MM.1S (cell line): ENCODE measurements at regions not wholly inside any gene's neighbourhood (a gene's known extent, or its start where the extent isn't known, plus 50 kb on each side); places are given as distances from the start of the nearest gene placed in this dataset.

Experiments used
- DNase-seq: peaks from one replicate; pipeline ENCODE4 v3.0.0-alpha.2; 2015
- H2AFZ ChIP-seq: fragments of 300-600 bp; sonication (generic); 2 replicates; pipeline ENCODE4 v1.6.0; 2016; ENCODE audit warnings: antibody characterized with exemption, low read length
- H3F3A ChIP-seq: fragments of 300-600 bp; sonication (generic); 2 replicates; pipeline ENCODE4 v1.6.1; 2016; ENCODE audit warnings: mild to moderate bottlenecking, antibody characterized with exemption, low read length, moderate library complexity, mixed read lengths; ENCODE audit not compliant: insufficient read depth
- H3K27ac ChIP-seq: fragments of 300-600 bp; sonication (generic); 2 replicates; pipeline ENCODE4 v1.5.1; 2016; ENCODE audit warnings: mild to moderate bottlenecking, low read length
- H3K27me3 ChIP-seq: fragments of 300-600 bp; sonication (generic); replicated peaks from 2 replicates; pipeline ENCODE4 v1.6.0; 2016; ENCODE audit warnings: low read length; ENCODE audit not compliant: insufficient read depth
- H3K36me3 ChIP-seq: fragments of 300-600 bp; sonication (generic); replicated peaks from 2 replicates; pipeline ENCODE4 v1.6.1; 2016; ENCODE audit warnings: mild to moderate bottlenecking, low read length, mixed read lengths; ENCODE audit not compliant: insufficient read depth
- H3K4me1 ChIP-seq: fragments of 300-600 bp; sonication (generic); 2 replicates; pipeline ENCODE4 v1.6.1; 2016; ENCODE audit warnings: low read length, mixed read lengths
- H3K4me2 ChIP-seq: fragments of 300-600 bp; sonication (generic); 2 replicates; pipeline ENCODE4 v1.6.0; 2016; ENCODE audit warnings: low read depth, low read length
- H3K4me3 ChIP-seq: fragments of 300-600 bp; sonication (generic); 2 replicates; pipeline ENCODE4 v1.5.1; 2016; ENCODE audit warnings: low read length, mixed read lengths
- H3K79me2 ChIP-seq: fragments of 300-600 bp; sonication (generic); 2 replicates; pipeline ENCODE4 v1.6.1; 2016; ENCODE audit warnings: mixed run types, low read length, mixed read lengths
- H3K9ac ChIP-seq: fragments of 300-600 bp; sonication (generic); 2 replicates; pipeline ENCODE4 v1.6.1; 2016; ENCODE audit warnings: low read length, mixed read lengths
- H3K9me2 ChIP-seq: fragments of 300-600 bp; sonication (generic); replicated peaks from 2 replicates; pipeline ENCODE4 v1.6.1; 2016; ENCODE audit warnings: mild to moderate bottlenecking, low read length, mixed read lengths; ENCODE audit not compliant: insufficient read depth
- H3K9me3 ChIP-seq: fragments of 300-600 bp; sonication (generic); replicated peaks from 2 replicates; pipeline ENCODE4 v1.6.1; 2016; ENCODE audit warnings: mild to moderate bottlenecking, low read length, mixed read lengths; ENCODE audit not compliant: insufficient read depth
- H4K20me1 ChIP-seq: fragments of 300-600 bp; sonication (generic); 2 replicates; pipeline ENCODE4 v1.6.1; 2016; ENCODE audit warnings: mild to moderate bottlenecking, low read length, moderate library complexity, mixed read lengths; ENCODE audit not compliant: insufficient read depth
- CTCF ChIP-seq: fragments of 300-600 bp; sonication (generic); IDR thresholded peaks from 2 replicates; pipeline ENCODE4 v1.5.1; 2016; ENCODE audit warnings: antibody characterized with exemption, low read length, mixed read lengths
- EZH2 ChIP-seq: fragments of 300-600 bp; sonication (generic); optimal IDR thresholded peaks from 2 replicates; pipeline ENCODE3; 2017; ENCODE audit warnings: low read depth, mild to moderate bottlenecking, antibody characterized with exemption, low read length, mixed read lengths
- EZH2phosphoT487 ChIP-seq: fragments of 300-600 bp; sonication (generic); IDR thresholded peaks from 2 replicates; pipeline ENCODE4 v1.6.1; 2018; ENCODE audit warnings: antibody characterized with exemption, low read length

GRCh38 chr3:143209715-143210059, 90.1 kb downstream of the CHST2 start:
- Histone ChIP-seq H3K4me3 (no peak overlapping the region), H3K36me3 (no peaks in the 10 kb centered on the region), H3K27ac (no peak overlapping the region), H3K27me3 (no peaks in the 10 kb centered on the region), H3K9me3 (no peaks in the 10 kb centered on the region), H3F3A (peaks cover 7% of the 10 kb centered on the region; the same call in 1 of the 2 replicates), H3K4me1 (peaks cover 31% of the 10 kb centered on the region), H2AFZ (no peak overlapping the region), H3K4me2 (peak overlapping the region; percentile 35), H4K20me1 (no peaks in the 10 kb centered on the region), H3K79me2 (no peaks in the 10 kb centered on the region), H3K9ac (no peak overlapping the region), H3K9me2 (no peaks in the 10 kb centered on the region)
- DNase-seq, result peak; percentile 80
- peak; percentile 29 for TF ChIP-seq CTCF
- no peak for TF ChIP-seq EZH2

GRCh38 chr3:143210141-143210540, 90.6 kb downstream of the CHST2 start:
- H2AFZ ChIP-seq, result no peak overlapping the region
- peaks cover 31% of the 10 kb centered on the region for H3K4me1 ChIP-seq
- H4K20me1 ChIP-seq, result no peaks in the 10 kb centered on the region
- TF ChIP-seq EZH2phosphoT487 (no peak), CTCF (no peak), EZH2 (no peak)
- H3K9me3 ChIP-seq, result no peaks in the 10 kb centered on the region
- H3K4me3 ChIP-seq, result no peak overlapping the region
- H3K4me2 ChIP-seq, result peak overlapping the region; percentile 29
- H3K27ac ChIP-seq, result no peak overlapping the region
- H3K9ac ChIP-seq, result no peak overlapping the region
- no peaks in the 10 kb centered on the region for H3K27me3 ChIP-seq
- DNase-seq, result no peak
- peaks cover 7% of the 10 kb centered on the region; the same call in 1 of the 2 replicates for H3F3A ChIP-seq
- no peaks in the 10 kb centered on the region for H3K36me3 ChIP-seq
- no peaks in the 10 kb centered on the region for H3K9me2 ChIP-seq
- H3K79me2 ChIP-seq, result no peaks in the 10 kb centered on the region

- Histone ChIP-seq H3K4me1 (peaks cover 5% of the 10 kb centered on the region), H3K4me3 (no peak overlapping the region), H3K4me2 (no peak overlapping the region), H3K27ac (no peak overlapping the region), H2AFZ (no peak overlapping the region), H3K36me3 (no peaks in the 10 kb centered on the region), H3K9me2 (no peaks in the 10 kb centered on the region), H3K79me2 (no peaks in the 10 kb centered on the region), H3K27me3 (no peaks in the 10 kb centered on the region), H3K9me3 (no peaks in the 10 kb centered on the region), H4K20me1 (no peaks in the 10 kb centered on the region), H3K9ac (no peak overlapping the region), H3F3A (no peaks in the 10 kb centered on the region)
- no peak for DNase-seq
- TF ChIP-seq CTCF, result no peak
- TF ChIP-seq EZH2phosphoT487, result no peak
Observed at GRCh38 chr3:143215059-143215458, 95.5 kb downstream of the CHST2 start.
